ENCODE measurements at regions not wholly inside any gene's neighbourhood (a gene's known extent, or its start where the extent isn't known, plus 50 kb on each side); places are given as distances from the start of the nearest gene placed in this dataset.

DNA sequence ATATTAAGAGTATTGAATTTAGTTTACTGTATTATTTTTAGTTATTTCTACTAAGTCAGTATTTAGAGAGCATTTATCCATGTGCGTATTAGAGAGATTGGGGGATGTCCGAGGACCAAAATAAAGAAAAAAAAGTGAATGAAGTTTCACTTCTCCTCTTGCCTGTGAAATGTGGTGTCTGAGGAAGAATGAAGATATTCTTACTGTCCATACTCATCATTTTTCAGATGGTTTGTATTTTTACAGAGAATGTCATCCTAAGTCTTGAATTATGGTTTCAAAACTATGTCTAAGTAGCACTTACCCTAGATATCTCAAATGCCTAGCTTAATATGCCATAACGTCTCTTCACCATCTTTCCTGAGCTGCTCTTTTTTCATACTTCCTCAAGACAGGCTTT lies 854.3 kb downstream of the C4orf33 start:
- TF ChIP-seq, protein P1, sequence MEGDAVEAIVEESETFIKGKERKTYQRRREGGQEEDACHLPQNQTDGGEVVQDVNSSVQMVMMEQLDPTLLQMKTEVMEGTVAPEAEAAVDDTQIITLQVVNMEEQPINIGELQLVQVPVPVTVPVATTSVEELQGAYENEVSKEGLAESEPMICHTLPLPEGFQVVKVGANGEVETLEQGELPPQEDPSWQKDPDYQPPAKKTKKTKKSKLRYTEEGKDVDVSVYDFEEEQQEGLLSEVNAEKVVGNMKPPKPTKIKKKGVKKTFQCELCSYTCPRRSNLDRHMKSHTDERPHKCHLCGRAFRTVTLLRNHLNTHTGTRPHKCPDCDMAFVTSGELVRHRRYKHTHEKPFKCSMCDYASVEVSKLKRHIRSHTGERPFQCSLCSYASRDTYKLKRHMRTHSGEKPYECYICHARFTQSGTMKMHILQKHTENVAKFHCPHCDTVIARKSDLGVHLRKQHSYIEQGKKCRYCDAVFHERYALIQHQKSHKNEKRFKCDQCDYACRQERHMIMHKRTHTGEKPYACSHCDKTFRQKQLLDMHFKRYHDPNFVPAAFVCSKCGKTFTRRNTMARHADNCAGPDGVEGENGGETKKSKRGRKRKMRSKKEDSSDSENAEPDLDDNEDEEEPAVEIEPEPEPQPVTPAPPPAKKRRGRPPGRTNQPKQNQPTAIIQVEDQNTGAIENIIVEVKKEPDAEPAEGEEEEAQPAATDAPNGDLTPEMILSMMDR (IDR thresholded peaks at IDR 0.05), result no peak
- TF ChIP-seq POLR2AphosphoS5 (IDR thresholded peaks at IDR 0.05) (no peak), POLR2A (IDR thresholded peaks at IDR 0.05) (no peak)
